ENCODE measurements at regions not wholly inside any gene's neighbourhood (a gene's known extent, or its start where the extent isn't known, plus 50 kb on each side); places are given as distances from the start of the nearest gene placed in this dataset.

- H3K4me3 ChIP-seq = no peak overlapping the region
- H3K9ac ChIP-seq (ENCODE audit: insufficient read depth in 1 of 2, low read length in 2 of 2) = no peak overlapping the region
- H3K27me3 ChIP-seq (ENCODE audit: control insufficient read depth in 3 of 3, insufficient read depth in 3 of 3, low read length in 2 of 3) = no peaks in the 10 kb centered on the region
- H3K36me3 ChIP-seq (ENCODE audit: control insufficient read depth in 4 of 4, insufficient read depth in 4 of 4, low read length in 4 of 4) = no peaks in the 10 kb centered on the region
- DNase-seq (no peak), ATAC-seq (ENCODE audit: insufficient read depth, low FRiP score) (no peak)
- H3K9me3 ChIP-seq (ENCODE audit: control insufficient read depth in 4 of 4, insufficient read depth in 3 of 4, low read length in 3 of 4) = no peaks in the 10 kb centered on the region
- WGBS, 2 donors = 76 to 87% methylated on average over 2 of the region's 2 CpGs
- no peaks in the 10 kb centered on the region for H3K4me1 ChIP-seq (ENCODE audit: control insufficient read depth in 5 of 5, insufficient read depth in 5 of 5, low read length in 5 of 5)
- TF ChIP-seq, protein P1, sequence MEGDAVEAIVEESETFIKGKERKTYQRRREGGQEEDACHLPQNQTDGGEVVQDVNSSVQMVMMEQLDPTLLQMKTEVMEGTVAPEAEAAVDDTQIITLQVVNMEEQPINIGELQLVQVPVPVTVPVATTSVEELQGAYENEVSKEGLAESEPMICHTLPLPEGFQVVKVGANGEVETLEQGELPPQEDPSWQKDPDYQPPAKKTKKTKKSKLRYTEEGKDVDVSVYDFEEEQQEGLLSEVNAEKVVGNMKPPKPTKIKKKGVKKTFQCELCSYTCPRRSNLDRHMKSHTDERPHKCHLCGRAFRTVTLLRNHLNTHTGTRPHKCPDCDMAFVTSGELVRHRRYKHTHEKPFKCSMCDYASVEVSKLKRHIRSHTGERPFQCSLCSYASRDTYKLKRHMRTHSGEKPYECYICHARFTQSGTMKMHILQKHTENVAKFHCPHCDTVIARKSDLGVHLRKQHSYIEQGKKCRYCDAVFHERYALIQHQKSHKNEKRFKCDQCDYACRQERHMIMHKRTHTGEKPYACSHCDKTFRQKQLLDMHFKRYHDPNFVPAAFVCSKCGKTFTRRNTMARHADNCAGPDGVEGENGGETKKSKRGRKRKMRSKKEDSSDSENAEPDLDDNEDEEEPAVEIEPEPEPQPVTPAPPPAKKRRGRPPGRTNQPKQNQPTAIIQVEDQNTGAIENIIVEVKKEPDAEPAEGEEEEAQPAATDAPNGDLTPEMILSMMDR (IDR thresholded peaks at IDR 0.05; ENCODE audit: control extremely low read depth, extremely low read depth) = no peak
- H3K27ac ChIP-seq (ENCODE audit: low read depth in 1 of 2, low read length in 1 of 2) = no peak overlapping the region
These were observed 989.8 kb upstream of the B3GALT2 start for GRCh38 chr1:194176212-194176611.

DNA sequence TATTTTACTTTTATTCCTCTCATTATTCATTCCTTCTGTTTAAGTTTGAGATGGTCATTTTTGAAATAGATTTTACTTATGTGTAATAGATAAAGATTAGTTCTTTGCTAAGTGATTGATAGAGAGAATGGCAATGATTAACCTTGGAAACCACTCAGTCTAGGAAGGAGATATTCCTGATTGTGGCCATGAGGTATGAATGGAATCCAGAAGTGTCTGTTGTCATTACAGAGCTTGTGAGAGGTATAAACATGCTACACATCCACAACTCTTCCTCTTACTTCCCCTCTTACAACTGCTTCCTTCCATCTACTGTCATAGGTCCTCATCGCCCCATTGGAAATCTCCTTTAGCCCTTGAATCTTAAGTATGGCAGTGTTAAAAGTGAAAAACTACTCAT is 988.8 kb upstream of the B3GALT2 start:
- no peaks in the 10 kb centered on the region for H3K36me3 ChIP-seq (ENCODE audit: control insufficient read depth in 4 of 4, insufficient read depth in 4 of 4, low read length in 4 of 4)
- ATAC-seq (ENCODE audit: insufficient read depth, low FRiP score) = no peak
- H3K4me1 ChIP-seq (ENCODE audit: control insufficient read depth in 5 of 5, insufficient read depth in 5 of 5, low read length in 5 of 5) = no peaks in the 10 kb centered on the region
- H3K9ac ChIP-seq (ENCODE audit: insufficient read depth in 1 of 2, low read length in 2 of 2) = no peak overlapping the region
- 84 to 93% methylated on average over 1 of the region's 1 CpG for WGBS, 2 donors
- H3K9me3 ChIP-seq (ENCODE audit: control insufficient read depth in 4 of 4, insufficient read depth in 3 of 4, low read length in 3 of 4) = no peaks in the 10 kb centered on the region
- TF ChIP-seq, protein P1 (IDR thresholded peaks at IDR 0.05; ENCODE audit: control extremely low read depth, extremely low read depth) = no peak
- no peak overlapping the region for H3K4me3 ChIP-seq
- no peak overlapping the region for H3K27ac ChIP-seq (ENCODE audit: low read depth in 1 of 2, low read length in 1 of 2)
- H3K27me3 ChIP-seq (ENCODE audit: control insufficient read depth in 3 of 3, insufficient read depth in 3 of 3, low read length in 2 of 3) = no peaks in the 10 kb centered on the region
- no peak for DNase-seq

GRCh38 chr1:194174528-194174927 is 988.1 kb upstream of the B3GALT2 start:
- H3K9ac ChIP-seq (ENCODE audit: insufficient read depth in 1 of 2, low read length in 2 of 2) = no peak overlapping the region
- H3K4me1 ChIP-seq (ENCODE audit: control insufficient read depth in 5 of 5, insufficient read depth in 5 of 5, low read length in 5 of 5) = no peaks in the 10 kb centered on the region
- no peak for DNase-seq
- no peak for ATAC-seq (ENCODE audit: insufficient read depth, low FRiP score)
- H3K27ac ChIP-seq (ENCODE audit: low read depth in 1 of 2, low read length in 1 of 2) = no peak overlapping the region
- H3K36me3 ChIP-seq (ENCODE audit: control insufficient read depth in 4 of 4, insufficient read depth in 4 of 4, low read length in 4 of 4) = no peaks in the 10 kb centered on the region
- H3K27me3 ChIP-seq (ENCODE audit: control insufficient read depth in 3 of 3, insufficient read depth in 3 of 3, low read length in 2 of 3) = no peaks in the 10 kb centered on the region
- no peaks in the 10 kb centered on the region for H3K9me3 ChIP-seq (ENCODE audit: control insufficient read depth in 4 of 4, insufficient read depth in 3 of 4, low read length in 3 of 4)
- no peak overlapping the region for H3K4me3 ChIP-seq
- TF ChIP-seq, protein P1 (IDR thresholded peaks at IDR 0.05; ENCODE audit: control extremely low read depth, extremely low read depth) = no peak

DNA sequence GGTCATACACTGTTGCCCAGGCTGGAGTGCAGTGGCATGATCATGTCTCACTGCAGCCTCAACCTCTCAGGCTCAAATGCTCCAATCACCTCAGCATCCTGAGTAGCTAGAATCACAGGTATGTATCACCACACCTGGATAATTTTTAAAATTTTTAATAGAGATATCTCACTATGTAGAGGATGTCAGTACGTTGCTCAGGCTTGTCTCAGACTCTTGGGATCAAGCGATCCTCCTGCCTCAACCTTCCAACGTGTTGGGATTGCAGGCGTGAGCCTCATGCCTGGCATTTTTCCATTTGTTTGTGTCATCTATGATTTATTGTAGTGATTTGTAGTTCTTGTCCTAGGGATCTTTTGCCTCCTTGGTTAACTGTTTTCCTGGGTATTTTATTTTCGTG is 985.2 kb upstream of the B3GALT2 start:
- H3K27ac ChIP-seq (ENCODE audit: low read depth in 1 of 2, low read length in 1 of 2) = no peak overlapping the region
- H3K4me3 ChIP-seq = no peak overlapping the region
- no peaks in the 10 kb centered on the region for H3K4me1 ChIP-seq (ENCODE audit: control insufficient read depth in 5 of 5, insufficient read depth in 5 of 5, low read length in 5 of 5)
- 82 to 93% methylated on average over 5 of the region's 5 CpGs for WGBS, 2 donors
- no peaks in the 10 kb centered on the region for H3K27me3 ChIP-seq (ENCODE audit: control insufficient read depth in 3 of 3, insufficient read depth in 3 of 3, low read length in 2 of 3)
- no peak overlapping the region for H3K9ac ChIP-seq (ENCODE audit: insufficient read depth in 1 of 2, low read length in 2 of 2)
- no peaks in the 10 kb centered on the region for H3K9me3 ChIP-seq (ENCODE audit: control insufficient read depth in 4 of 4, insufficient read depth in 3 of 4, low read length in 3 of 4)
- ATAC-seq (ENCODE audit: insufficient read depth, low FRiP score) = no peak
- H3K36me3 ChIP-seq (ENCODE audit: control insufficient read depth in 4 of 4, insufficient read depth in 4 of 4, low read length in 4 of 4) = no peaks in the 10 kb centered on the region
- TF ChIP-seq, protein P1 (IDR thresholded peaks at IDR 0.05; ENCODE audit: control extremely low read depth, extremely low read depth) = no peak
- DNase-seq = no peak

Data from lung (tissue), 11 donors.